AG04449 (cell line): ENCODE measurements at regions not wholly inside any gene's neighbourhood (a gene's known extent, or its start where the extent isn't known, plus 50 kb on each side); places are given as distances from the start of the nearest gene placed in this dataset.

Experiments used
- CTCF ChIA-PET: fragments of 350-600 bp; formaldehyde crosslinking; extraction: SDS; loops from one replicate; lab custom pipeline; 2021; ENCODE audit warnings: antibody characterized with exemption; lab: Yijun Ruan, JAX
- POLR2A ChIA-PET: fragments of 400-600, 350-600 bp; formaldehyde crosslinking; extraction: SDS; loops from one replicate; lab custom pipeline; 2020; ENCODE audit warnings: antibody characterized with exemption, inconsistent platforms; lab: Yijun Ruan, JAX
- DNase-seq: peaks from one replicate; pipeline ENCODE4 v3.0.0-alpha.2; 2010; ENCODE audit warnings: low read depth, low spot score
- H3K4me3 ChIP-seq: 2 replicates; pipeline ENCODE4 v1.5.1; 2011; ENCODE audit warnings: low read depth, mild to moderate bottlenecking, control low read depth, low read length
- CTCF ChIP-seq: IDR thresholded peaks from one replicate; pipeline ENCODE4 v1.5.1; 2011; ENCODE audit warnings: mild to moderate bottlenecking, moderate library complexity, low read length, control low read depth, inconsistent platforms; ENCODE audit not compliant: insufficient read depth; ENCODE audit errors: missing control alignments

- CTCF ChIA-PET = no interaction called here
- TF ChIP-seq CTCF = no peak
- H3K4me3 ChIP-seq = no peak overlapping the region
- no peak for DNase-seq
- POLR2A ChIA-PET = no interaction called here
Measured at GRCh38 chr2:183428881-183429280, 304.6 kb downstream of the NUP35 start.

DNA sequence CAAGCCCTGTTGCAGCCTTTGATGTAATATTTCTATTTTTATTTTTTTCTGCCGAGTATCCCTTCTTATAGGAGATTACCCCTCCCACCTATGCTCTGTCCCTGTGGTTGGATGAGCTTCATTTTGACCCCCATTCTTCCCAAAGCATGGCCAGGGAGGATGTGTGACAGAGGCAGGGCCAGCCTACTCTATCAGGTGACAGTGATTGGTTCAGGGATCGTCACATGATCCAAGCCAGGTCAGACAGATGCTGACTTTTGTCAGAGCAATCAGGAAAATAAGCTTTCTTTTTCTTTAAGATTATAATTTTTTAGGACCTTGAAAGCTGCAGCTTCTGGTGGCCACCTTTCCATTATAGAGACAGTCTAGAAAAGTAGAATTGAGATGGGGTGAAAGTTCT, 314.3 kb downstream of the NUP35 start:
- no peak for TF ChIP-seq CTCF
- CTCF ChIA-PET = no interaction called here
- H3K4me3 ChIP-seq = no peak overlapping the region
- DNase-seq = no peak
- POLR2A ChIA-PET = no interaction called here

GRCh38 chr2:183455056-183455455, 330.8 kb downstream of the NUP35 start:
- POLR2A ChIA-PET = no interaction called here
- no peak for DNase-seq
- TF ChIP-seq CTCF = no peak
- CTCF ChIA-PET = no interaction called here
- no peak overlapping the region for H3K4me3 ChIP-seq

DNA sequence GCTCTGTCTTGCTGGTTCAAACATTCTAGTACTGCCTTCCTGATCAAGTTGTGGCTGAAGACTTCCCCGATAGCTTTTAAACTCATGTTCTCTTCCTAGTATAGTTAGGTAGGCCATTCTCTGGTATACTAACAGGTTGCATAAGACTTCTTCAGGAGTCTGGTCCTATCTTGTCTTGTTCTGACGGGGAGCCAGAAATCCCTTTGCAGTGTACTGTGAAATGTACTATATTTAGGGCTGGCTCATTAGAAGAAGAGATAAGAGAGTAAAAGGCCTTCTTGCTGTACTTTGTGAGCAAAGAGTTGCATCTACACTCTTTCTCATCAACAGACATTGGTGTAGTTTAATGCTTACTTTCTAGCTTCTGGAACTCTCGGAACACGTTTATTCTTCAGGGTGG, 331.9 kb downstream of the NUP35 start:
- no peak for DNase-seq
- ChIA-PET POLR2A (no interaction called here), CTCF (no interaction called here)
- no peak for TF ChIP-seq CTCF
- no peak overlapping the region for H3K4me3 ChIP-seq

DNA sequence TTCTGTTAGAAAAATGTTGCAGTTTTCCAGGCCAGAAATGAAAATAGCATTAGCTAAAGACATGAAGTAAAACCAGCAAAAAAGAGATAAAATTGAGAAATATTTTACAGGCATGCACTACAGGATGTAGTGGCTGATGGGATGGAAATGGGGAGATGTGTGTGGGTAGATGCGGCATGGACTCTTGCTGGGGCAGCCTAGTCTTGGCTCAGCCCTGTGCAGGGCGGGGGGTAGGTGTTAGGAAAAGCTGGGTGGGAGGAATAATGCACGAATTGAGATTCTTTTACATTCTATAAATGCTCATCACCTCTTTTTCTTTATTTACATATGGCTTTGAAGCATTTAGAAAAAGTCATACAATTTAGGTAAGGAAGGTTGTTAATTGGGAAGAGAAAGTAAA, 334.2 kb downstream of the NUP35 start:
- H3K4me3 ChIP-seq = no peak overlapping the region
- ChIA-PET POLR2A (no interaction called here), CTCF (no interaction called here)
- DNase-seq = no peak
- no peak for TF ChIP-seq CTCF

- no peak for DNase-seq
- no peak overlapping the region for H3K4me3 ChIP-seq
- no peak for TF ChIP-seq CTCF
- POLR2A ChIA-PET = no interaction called here
- CTCF ChIA-PET = no interaction called here
Measured at GRCh38 chr2:183459466-183459865, 335.2 kb downstream of the NUP35 start.

GRCh38 chr2:183463821-183464220, 339.6 kb downstream of the NUP35 start:
- TF ChIP-seq CTCF = no peak
- no peak overlapping the region for H3K4me3 ChIP-seq
- POLR2A ChIA-PET = no interaction called here
- DNase-seq = no peak
- CTCF ChIA-PET = no interaction called here
